AG08395 (cell line): ENCODE measurements at regions not wholly inside any gene's neighbourhood (a gene's known extent, or its start where the extent isn't known, plus 50 kb on each side); places are given as distances from the start of the nearest gene placed in this dataset.
"Not testable (repeated sequence)": the region's sequence is repeated elsewhere in the genome, so short reads cannot be mapped to it uniquely, and the experiment has no call there.

Experiments
- DNase-seq: peaks from one replicate; pipeline ENCODE4 v3.0.0; 2012; ENCODE audit warnings: mixed read lengths, low spot score

GRCh38 chr4:123674762-123675465 is 278.3 kb downstream of the SPRY1 start:
- DNase-seq = no peak

GRCh38 chr4:123675567-123675966 is 279.0 kb downstream of the SPRY1 start:
- no peak for DNase-seq

GRCh38 chr4:123676071-123676889 is 279.7 kb downstream of the SPRY1 start:
- DNase-seq = no peak

- no peak for DNase-seq
Observed at GRCh38 chr4:123676890-123677229, 280.3 kb downstream of the SPRY1 start.

GRCh38 chr4:123682931-123683330 is 286.3 kb downstream of the SPRY1 start:
- DNase-seq = no peak

GRCh38 chr4:123684937-123685336 is 288.3 kb downstream of the SPRY1 start:
- DNase-seq = not testable (repeated sequence)

- DNase-seq = not testable (repeated sequence)
Observed at GRCh38 chr4:123695531-123695930, 298.9 kb downstream of the SPRY1 start.

- DNase-seq = no peak
Observed at GRCh38 chr4:123696687-123697086, 300.1 kb downstream of the SPRY1 start.

GRCh38 chr4:123698556-123698955 is 302.0 kb downstream of the SPRY1 start:
- no peak for DNase-seq

GRCh38 chr4:123699880-123700771 is 303.5 kb downstream of the SPRY1 start:
- DNase-seq = peak; percentile 88

- DNase-seq = no peak
Observed at GRCh38 chr4:123701131-123701575, 304.6 kb downstream of the SPRY1 start.

- no peak for DNase-seq
Observed at GRCh38 chr4:123705419-123705818, 308.8 kb downstream of the SPRY1 start.

GRCh38 chr4:123706973-123707372 is 310.4 kb downstream of the SPRY1 start:
- DNase-seq = peak; percentile 27

GRCh38 chr4:123708902-123709301 is 312.3 kb downstream of the SPRY1 start:
- no peak for DNase-seq

- DNase-seq = no peak
Observed at GRCh38 chr4:123709336-123709735, 312.7 kb downstream of the SPRY1 start.

GRCh38 chr4:123731035-123731434 is 334.4 kb downstream of the SPRY1 start:
- no peak for DNase-seq

- DNase-seq = no peak
Observed at GRCh38 chr4:123737156-123737555, 340.6 kb downstream of the SPRY1 start.

- no peak for DNase-seq
Observed at GRCh38 chr4:123739806-123740205, 343.2 kb downstream of the SPRY1 start.

- DNase-seq = no peak
Observed at GRCh38 chr4:123740236-123740635, 343.6 kb downstream of the SPRY1 start.

GRCh38 chr4:123741906-123742305 is 345.3 kb downstream of the SPRY1 start:
- DNase-seq = no peak

GRCh38 chr4:123743848-123744247 is 347.3 kb downstream of the SPRY1 start:
- DNase-seq = no peak

- DNase-seq = no peak
Observed at GRCh38 chr4:123744664-123745290, 348.2 kb downstream of the SPRY1 start.
